ENCODE measurements at regions not wholly inside any gene's neighbourhood (a gene's known extent, or its start where the extent isn't known, plus 50 kb on each side); places are given as distances from the start of the nearest gene placed in this dataset.
A peak's percentile ranks its signal among the peaks of the same experiment; 100 is the strongest.

DNA sequence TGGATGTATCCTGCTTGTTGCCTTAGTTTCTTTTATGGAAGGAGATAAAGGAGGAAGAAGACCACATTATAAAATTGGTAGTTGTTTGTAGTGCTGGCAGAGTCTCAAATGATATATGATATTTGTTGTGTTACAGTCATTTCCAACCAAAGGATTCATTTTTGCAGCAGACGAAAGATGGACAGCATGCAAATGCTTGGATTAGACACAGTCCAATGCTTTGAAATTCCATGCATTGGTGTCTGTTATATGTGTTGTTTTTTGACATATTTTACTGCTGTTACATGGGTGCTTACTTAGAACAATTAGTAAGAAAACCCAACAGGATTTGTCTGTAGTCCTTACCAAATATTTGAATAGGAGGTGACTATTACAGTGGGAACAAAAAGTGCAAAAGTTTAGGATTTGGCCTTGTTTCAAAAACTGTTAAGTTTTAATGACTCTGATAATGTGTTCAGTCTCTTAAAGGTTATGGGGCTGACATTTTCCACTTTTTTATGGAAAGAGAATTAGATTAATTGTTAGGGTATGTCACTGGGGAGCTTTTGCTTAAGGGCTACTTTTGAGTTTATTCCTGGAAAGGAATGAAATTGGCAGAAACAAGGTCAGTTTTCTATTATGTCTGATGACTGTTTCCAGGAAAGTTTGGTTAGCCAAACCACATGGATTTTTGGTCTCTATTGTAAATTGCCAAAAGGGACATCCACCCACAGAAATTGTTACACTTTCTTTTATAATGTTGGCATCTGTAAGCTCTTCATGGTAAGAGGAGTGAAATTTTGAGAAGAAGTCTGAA, 229.4 kb upstream of the MMADHC start:
- Histone ChIP-seq H3K36me3 (no peaks in the 10 kb centered on the region), H3K4me3 (no peak overlapping the region), H3K27me3 (no peaks in the 10 kb centered on the region), H3K27ac (no peak overlapping the region), H3K4me1 (peaks cover 0 to 2% (median 0%) of the 10 kb centered on the region in 3 donors), H3K9me3 (no peaks in the 10 kb centered on the region)
- intact Hi-C loops (cut with DNase I) = no loop called here
- no peak for FAIRE-seq
- WGBS, 2 donors = 85 to 97% methylated on average over 1 of the region's 1 CpG
- TF ChIP-seq, protein P1, sequence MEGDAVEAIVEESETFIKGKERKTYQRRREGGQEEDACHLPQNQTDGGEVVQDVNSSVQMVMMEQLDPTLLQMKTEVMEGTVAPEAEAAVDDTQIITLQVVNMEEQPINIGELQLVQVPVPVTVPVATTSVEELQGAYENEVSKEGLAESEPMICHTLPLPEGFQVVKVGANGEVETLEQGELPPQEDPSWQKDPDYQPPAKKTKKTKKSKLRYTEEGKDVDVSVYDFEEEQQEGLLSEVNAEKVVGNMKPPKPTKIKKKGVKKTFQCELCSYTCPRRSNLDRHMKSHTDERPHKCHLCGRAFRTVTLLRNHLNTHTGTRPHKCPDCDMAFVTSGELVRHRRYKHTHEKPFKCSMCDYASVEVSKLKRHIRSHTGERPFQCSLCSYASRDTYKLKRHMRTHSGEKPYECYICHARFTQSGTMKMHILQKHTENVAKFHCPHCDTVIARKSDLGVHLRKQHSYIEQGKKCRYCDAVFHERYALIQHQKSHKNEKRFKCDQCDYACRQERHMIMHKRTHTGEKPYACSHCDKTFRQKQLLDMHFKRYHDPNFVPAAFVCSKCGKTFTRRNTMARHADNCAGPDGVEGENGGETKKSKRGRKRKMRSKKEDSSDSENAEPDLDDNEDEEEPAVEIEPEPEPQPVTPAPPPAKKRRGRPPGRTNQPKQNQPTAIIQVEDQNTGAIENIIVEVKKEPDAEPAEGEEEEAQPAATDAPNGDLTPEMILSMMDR (IDR thresholded peaks at IDR 0.05) = no peak
- no peak for DNase-seq
- ATAC-seq = no peak

DNA sequence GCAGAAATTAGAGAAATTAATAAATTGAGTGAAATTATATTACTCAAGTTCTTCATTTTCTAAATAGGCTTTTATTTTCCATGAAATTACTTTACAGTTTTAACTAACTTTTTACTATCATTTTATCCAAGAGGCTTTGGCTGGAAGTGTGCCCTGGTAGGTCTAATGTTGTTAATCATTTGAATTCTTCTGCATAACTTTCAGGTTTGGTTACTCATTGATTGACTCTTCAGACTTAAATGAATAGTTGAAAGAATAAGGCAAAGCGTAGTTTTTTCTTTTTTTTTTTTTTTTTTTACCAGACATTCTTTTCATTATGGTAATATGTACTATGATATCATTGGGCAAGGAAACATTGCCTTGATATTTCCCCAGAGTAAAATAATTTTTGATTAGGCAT, 228.4 kb upstream of the MMADHC start:
- no peak for DNase-seq
- H3K36me3 ChIP-seq = no peaks in the 10 kb centered on the region
- no peaks in the 10 kb centered on the region for H3K27me3 ChIP-seq
- H3K9me3 ChIP-seq = no peaks in the 10 kb centered on the region
- peaks cover 0 to 2% (median 0%) of the 10 kb centered on the region in 3 donors for H3K4me1 ChIP-seq
- ATAC-seq = no peak
- H3K4me3 ChIP-seq = no peak overlapping the region
- no peak overlapping the region for H3K27ac ChIP-seq
- TF ChIP-seq, protein P1 (IDR thresholded peaks at IDR 0.05) = no peak
- intact Hi-C loops (cut with DNase I) = no loop called here
- 71 to 72% methylated on average over 1 of the region's 1 CpG for WGBS, 2 donors
- peak; percentile 51 for FAIRE-seq

- DNase-seq = no peak
- Histone ChIP-seq H3K27me3 (no peaks in the 10 kb centered on the region), H3K4me3 (no peak overlapping the region), H3K4me1 (peaks cover 0 to 2% (median 0%) of the 10 kb centered on the region in 3 donors), H3K9me3 (no peaks in the 10 kb centered on the region), H3K36me3 (no peaks in the 10 kb centered on the region), H3K27ac (no peak overlapping the region)
- 54 to 84% methylated on average over 3 of the region's 3 CpGs for WGBS, 2 donors
- no peak for FAIRE-seq
- TF ChIP-seq, protein P1 (IDR thresholded peaks at IDR 0.05) = no peak
- no peak for ATAC-seq
- intact Hi-C loops (cut with DNase I) = no loop called here
Measured at GRCh38 chr2:149814901-149815300, 227.3 kb upstream of the MMADHC start.

DNA sequence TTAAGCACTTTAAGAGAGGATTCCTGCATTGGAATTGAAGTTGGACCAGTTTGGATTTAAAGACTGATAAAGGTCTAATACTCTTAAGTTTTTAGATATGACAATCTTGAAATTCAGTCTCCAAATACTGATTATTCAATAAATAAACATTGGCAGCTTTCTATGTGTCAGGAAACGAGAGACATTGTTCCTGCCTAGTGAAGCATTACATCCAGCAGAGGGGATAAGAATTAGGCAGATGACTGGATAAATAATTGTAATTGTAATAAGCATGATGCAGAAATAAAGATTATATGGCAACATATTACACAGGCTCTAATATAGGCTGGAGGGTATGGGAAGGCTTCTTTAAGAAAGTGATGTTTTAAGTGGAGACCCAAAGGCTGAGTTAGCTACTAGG, 226.5 kb upstream of the MMADHC start:
- ATAC-seq (no peak), DNase-seq (no peak), FAIRE-seq (no peak)
- no peaks in the 10 kb centered on the region for H3K27me3 ChIP-seq
- WGBS, 2 donors = 32 to 35% methylated on average over 1 of the region's 1 CpG
- H3K4me3 ChIP-seq = no peak overlapping the region
- intact Hi-C loops (cut with DNase I) = no loop called here
- TF ChIP-seq, protein P1 (IDR thresholded peaks at IDR 0.05) = no peak
- peaks cover 0 to 2% (median 0%) of the 10 kb centered on the region in 3 donors for H3K4me1 ChIP-seq
- H3K9me3 ChIP-seq = no peaks in the 10 kb centered on the region
- H3K36me3 ChIP-seq = no peaks in the 10 kb centered on the region
- H3K27ac ChIP-seq = no peak overlapping the region

- H3K36me3 ChIP-seq = no peaks in the 10 kb centered on the region
- intact Hi-C loops (cut with DNase I) = loop anchor here in 1 of 3 donors (10.0 kb wide), 1 partner anchor 676 kb away; the partner anchor contains the start of gene RND3
- TF ChIP-seq, protein P1 (IDR thresholded peaks at IDR 0.05) = no peak
- no peaks in the 10 kb centered on the region for H3K27me3 ChIP-seq
- no peak overlapping the region for H3K27ac ChIP-seq
- no peaks in the 10 kb centered on the region for H3K9me3 ChIP-seq
- ATAC-seq = no peak
- no peaks in the 10 kb centered on the region for H3K4me1 ChIP-seq
- DNase-seq = no peak
- no peak overlapping the region for H3K4me3 ChIP-seq
- no peak for FAIRE-seq
- 62 to 73% methylated on average over 2 of the region's 2 CpGs for WGBS, 2 donors
Measured at GRCh38 chr2:149808556-149808955, 221.0 kb upstream of the MMADHC start.
